ENCODE measurements at regions not wholly inside any gene's neighbourhood (a gene's known extent, or its start where the extent isn't known, plus 50 kb on each side); places are given as distances from the start of the nearest gene placed in this dataset.
"Not testable (repeated sequence)": the region's sequence is repeated elsewhere in the genome, so short reads cannot be mapped to it uniquely, and the experiment has no call there.

GRCh38 chr1:4171480-4172450 lies 271.7 kb upstream of the C1orf174 start:
- H3K4me1 Mint-ChIP-seq, result no peaks in the 10 kb centered on the region
- no peak overlapping the region for H3K4me3 Mint-ChIP-seq
- no peaks in the 10 kb centered on the region for H3K9me3 Mint-ChIP-seq
- H3K27me3 Mint-ChIP-seq, result peaks cover 43% of the 10 kb centered on the region
- H3K36me3 Mint-ChIP-seq, result no peaks in the 10 kb centered on the region
- no peak overlapping the region for H3K27ac Mint-ChIP-seq
- ATAC-seq, result no peak

- no peak for ATAC-seq
- H3K36me3 Mint-ChIP-seq, result no peaks in the 10 kb centered on the region
- peaks cover 43% of the 10 kb centered on the region for H3K27me3 Mint-ChIP-seq
- H3K9me3 Mint-ChIP-seq, result no peaks in the 10 kb centered on the region
- H3K4me3 Mint-ChIP-seq, result no peak overlapping the region
- H3K4me1 Mint-ChIP-seq, result no peaks in the 10 kb centered on the region
- H3K27ac Mint-ChIP-seq, result no peak overlapping the region
These were observed 272.9 kb upstream of the C1orf174 start for GRCh38 chr1:4172644-4173599.

- H3K27me3 Mint-ChIP-seq, result peaks cover 43% of the 10 kb centered on the region
- no peak overlapping the region for H3K27ac Mint-ChIP-seq
- no peak overlapping the region for H3K4me3 Mint-ChIP-seq
- no peaks in the 10 kb centered on the region for H3K36me3 Mint-ChIP-seq
- H3K4me1 Mint-ChIP-seq, result no peaks in the 10 kb centered on the region
- H3K9me3 Mint-ChIP-seq, result no peaks in the 10 kb centered on the region
- no peak for ATAC-seq
These were observed 273.7 kb upstream of the C1orf174 start for GRCh38 chr1:4173731-4174130.

- Mint-ChIP-seq H3K4me3 (no peak overlapping the region), H3K4me1 (no peaks in the 10 kb centered on the region), H3K9me3 (no peaks in the 10 kb centered on the region), H3K27me3 (peaks cover 43% of the 10 kb centered on the region), H3K36me3 (no peaks in the 10 kb centered on the region), H3K27ac (no peak overlapping the region)
- ATAC-seq, result no peak
These were observed 274.5 kb upstream of the C1orf174 start for GRCh38 chr1:4174291-4175200.

GRCh38 chr1:4175566-4176405 lies 275.7 kb upstream of the C1orf174 start:
- no peak for ATAC-seq
- H3K9me3 Mint-ChIP-seq, result no peaks in the 10 kb centered on the region
- H3K4me1 Mint-ChIP-seq, result no peaks in the 10 kb centered on the region
- H3K27me3 Mint-ChIP-seq, result peaks cover 34% of the 10 kb centered on the region
- no peak overlapping the region for H3K4me3 Mint-ChIP-seq
- H3K27ac Mint-ChIP-seq, result no peak overlapping the region
- H3K36me3 Mint-ChIP-seq, result no peaks in the 10 kb centered on the region

GRCh38 chr1:4176841-4177240 lies 276.8 kb upstream of the C1orf174 start:
- H3K27me3 Mint-ChIP-seq, result peaks cover 25% of the 10 kb centered on the region
- ATAC-seq, result no peak
- no peak overlapping the region for H3K27ac Mint-ChIP-seq
- H3K4me3 Mint-ChIP-seq, result no peak overlapping the region
- no peaks in the 10 kb centered on the region for H3K4me1 Mint-ChIP-seq
- no peaks in the 10 kb centered on the region for H3K9me3 Mint-ChIP-seq
- no peaks in the 10 kb centered on the region for H3K36me3 Mint-ChIP-seq

GRCh38 chr1:4177425-4178150 lies 277.5 kb upstream of the C1orf174 start:
- Mint-ChIP-seq H3K4me3 (no peak overlapping the region), H3K4me1 (no peaks in the 10 kb centered on the region), H3K9me3 (no peaks in the 10 kb centered on the region), H3K27me3 (peaks cover 17% of the 10 kb centered on the region), H3K36me3 (no peaks in the 10 kb centered on the region), H3K27ac (no peak overlapping the region)
- ATAC-seq, result no peak

GRCh38 chr1:4178501-4179113 lies 278.5 kb upstream of the C1orf174 start:
- no peak overlapping the region for H3K4me3 Mint-ChIP-seq
- H3K36me3 Mint-ChIP-seq, result no peaks in the 10 kb centered on the region
- peaks cover 12% of the 10 kb centered on the region for H3K27me3 Mint-ChIP-seq
- no peak for ATAC-seq
- no peaks in the 10 kb centered on the region for H3K4me1 Mint-ChIP-seq
- H3K27ac Mint-ChIP-seq, result no peak overlapping the region
- H3K9me3 Mint-ChIP-seq, result no peaks in the 10 kb centered on the region

GRCh38 chr1:4179914-4180735 lies 280.1 kb upstream of the C1orf174 start:
- Mint-ChIP-seq H3K36me3 (no peaks in the 10 kb centered on the region), H3K4me1 (no peaks in the 10 kb centered on the region), H3K27me3 (no peaks in the 10 kb centered on the region), H3K27ac (no peak overlapping the region), H3K9me3 (no peaks in the 10 kb centered on the region), H3K4me3 (no peak overlapping the region)
- no peak for ATAC-seq

GRCh38 chr1:4186486-4186885 lies 286.4 kb upstream of the C1orf174 start:
- not testable (repeated sequence) for H3K27ac Mint-ChIP-seq, ATAC-seq, H3K4me3 Mint-ChIP-seq, H3K4me1 Mint-ChIP-seq, H3K9me3 Mint-ChIP-seq, H3K27me3 Mint-ChIP-seq, H3K36me3 Mint-ChIP-seq

- Mint-ChIP-seq H3K27me3 (peaks cover 7% of the 10 kb centered on the region), H3K4me1 (no peaks in the 10 kb centered on the region), H3K27ac (no peak overlapping the region), H3K36me3 (no peaks in the 10 kb centered on the region), H3K9me3 (peaks cover 17% of the 10 kb centered on the region), H3K4me3 (no peak overlapping the region)
- no peak for ATAC-seq
These were observed 303.4 kb upstream of the C1orf174 start for GRCh38 chr1:4203501-4203900.

GRCh38 chr1:4207183-4207582 lies 307.1 kb upstream of the C1orf174 start:
- H3K4me1 Mint-ChIP-seq, result no peaks in the 10 kb centered on the region
- H3K4me3 Mint-ChIP-seq, result no peak overlapping the region
- ATAC-seq, result no peak
- peaks cover 11% of the 10 kb centered on the region for H3K9me3 Mint-ChIP-seq
- H3K27ac Mint-ChIP-seq, result no peak overlapping the region
- no peaks in the 10 kb centered on the region for H3K36me3 Mint-ChIP-seq
- H3K27me3 Mint-ChIP-seq, result no peaks in the 10 kb centered on the region

Data from stimulated activated memory B cell treated with anti-CD40 and anti-IgM and Interleukin-4, amounts not matched to agents 10 μg/mL and 1 μg/mL and 100 μg/mL, for 72 hours (primary cell).